BJ (cell line): ENCODE measurements at regions not wholly inside any gene's neighbourhood (a gene's known extent, or its start where the extent isn't known, plus 50 kb on each side); places are given as distances from the start of the nearest gene placed in this dataset.

Experiments
- CTCF ChIA-PET: fragments of 350-600 bp; formaldehyde crosslinking; extraction: SDS; loops from one replicate; lab custom pipeline; 2021; ENCODE audit warnings: antibody characterized with exemption, inconsistent platforms; lab: Yijun Ruan, JAX
- POLR2A ChIA-PET: fragments of 300-600 bp; sonication (Branson Sonifier 250); formaldehyde crosslinking; extraction: SDS; loops from one replicate; lab custom pipeline; 2021; ENCODE audit warnings: antibody characterized with exemption; lab: Charles Lee
- DNase-seq: peaks from one replicate; pipeline ENCODE4 v3.0.0-alpha.2; 2011; ENCODE audit warnings: low read depth
- H3K27me3 ChIP-seq: 2 replicates; pipeline ENCODE4 v1.6.0; 2011; ENCODE audit warnings: low read length; ENCODE audit not compliant: control insufficient read depth, insufficient read depth
- H3K36me3 ChIP-seq: 2 replicates; pipeline ENCODE4 v1.5.1; 2011; ENCODE audit warnings: low read length; ENCODE audit not compliant: control insufficient read depth, insufficient read depth
- H3K4me3 ChIP-seq: 2 replicates; pipeline ENCODE4 v1.5.1; 2011; ENCODE audit warnings: low read depth, mild to moderate bottlenecking, control low read depth, low read length
- TF ChIP-seq, protein P1 (sequence below): IDR thresholded peaks from 2 replicates; pipeline ENCODE4 v1.5.1; 2011; ENCODE audit warnings: low read depth, mild to moderate bottlenecking, control low read depth, inconsistent platforms, low read length, moderate library complexity; ENCODE audit not compliant: insufficient read depth

DNA sequence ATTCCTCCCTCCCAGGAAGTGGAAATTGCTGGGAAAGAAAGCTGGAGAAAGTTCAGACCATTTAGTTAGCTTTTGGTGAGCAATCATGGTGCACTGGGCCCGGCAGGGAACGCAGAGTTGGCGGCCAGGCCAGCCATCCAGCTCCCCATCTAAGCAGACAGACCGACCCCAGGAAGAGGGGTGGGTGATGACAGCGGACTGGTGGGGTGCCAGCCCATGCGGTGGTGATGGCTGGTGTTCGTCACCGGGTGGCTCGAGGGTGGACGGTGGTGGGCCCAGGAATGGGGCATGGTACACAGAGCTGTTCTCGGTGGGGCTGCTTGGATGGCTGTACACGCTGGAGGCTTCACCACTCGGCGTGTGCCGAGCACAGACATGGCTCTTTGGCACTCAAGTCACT is 85.6 kb upstream of the ARAP3 start:
- ChIA-PET POLR2A (no interaction called here), CTCF (interaction anchor here (1.3 kb wide), 1 partner anchor 112 kb away, joined by 4 read pairs; no protein-coding TSS in a partner anchor)
- TF ChIP-seq, protein P1, sequence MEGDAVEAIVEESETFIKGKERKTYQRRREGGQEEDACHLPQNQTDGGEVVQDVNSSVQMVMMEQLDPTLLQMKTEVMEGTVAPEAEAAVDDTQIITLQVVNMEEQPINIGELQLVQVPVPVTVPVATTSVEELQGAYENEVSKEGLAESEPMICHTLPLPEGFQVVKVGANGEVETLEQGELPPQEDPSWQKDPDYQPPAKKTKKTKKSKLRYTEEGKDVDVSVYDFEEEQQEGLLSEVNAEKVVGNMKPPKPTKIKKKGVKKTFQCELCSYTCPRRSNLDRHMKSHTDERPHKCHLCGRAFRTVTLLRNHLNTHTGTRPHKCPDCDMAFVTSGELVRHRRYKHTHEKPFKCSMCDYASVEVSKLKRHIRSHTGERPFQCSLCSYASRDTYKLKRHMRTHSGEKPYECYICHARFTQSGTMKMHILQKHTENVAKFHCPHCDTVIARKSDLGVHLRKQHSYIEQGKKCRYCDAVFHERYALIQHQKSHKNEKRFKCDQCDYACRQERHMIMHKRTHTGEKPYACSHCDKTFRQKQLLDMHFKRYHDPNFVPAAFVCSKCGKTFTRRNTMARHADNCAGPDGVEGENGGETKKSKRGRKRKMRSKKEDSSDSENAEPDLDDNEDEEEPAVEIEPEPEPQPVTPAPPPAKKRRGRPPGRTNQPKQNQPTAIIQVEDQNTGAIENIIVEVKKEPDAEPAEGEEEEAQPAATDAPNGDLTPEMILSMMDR, result no peak
- Histone ChIP-seq H3K36me3 (no peaks in the 10 kb centered on the region), H3K27me3 (peaks cover 13% of the 10 kb centered on the region), H3K4me3 (no peak overlapping the region)
- DNase-seq, result no peak

DNA sequence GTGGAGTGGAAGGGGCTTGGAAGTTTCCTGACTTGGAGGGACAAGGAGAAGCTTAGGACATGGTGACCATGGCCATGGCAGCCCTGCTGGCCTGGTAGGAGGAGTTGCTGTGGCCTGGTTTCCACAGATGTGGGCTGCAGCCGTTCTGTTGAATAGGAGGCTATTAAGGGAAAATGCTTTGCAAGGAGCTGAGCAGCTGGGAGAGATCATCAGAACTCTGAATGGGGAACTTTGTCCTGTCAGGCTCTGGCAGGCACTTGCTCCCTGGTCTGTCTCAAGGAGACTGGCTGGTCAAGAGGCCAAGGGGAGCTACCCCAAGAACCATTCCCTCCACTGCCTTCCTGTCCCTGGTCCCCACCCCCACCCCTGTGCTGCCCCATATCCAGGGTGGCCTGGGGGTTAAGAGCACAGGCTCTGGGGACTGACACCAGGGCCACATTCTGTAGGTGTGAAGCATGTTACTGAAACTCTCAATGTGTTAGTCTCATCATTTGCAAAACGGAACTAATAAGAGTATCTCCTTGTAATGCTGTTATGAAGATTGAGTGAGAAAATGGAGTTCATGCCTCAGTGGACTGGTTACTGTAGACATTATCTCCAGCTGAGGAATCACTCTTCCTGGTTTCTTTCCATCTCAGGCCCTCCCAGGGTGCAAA is 84.0 kb upstream of the ARAP3 start:
- Histone ChIP-seq H3K36me3 (no peaks in the 10 kb centered on the region), H3K27me3 (peaks cover 22% of the 10 kb centered on the region), H3K4me3 (no peak overlapping the region)
- DNase-seq, result no peak
- POLR2A ChIA-PET, result no interaction called here
- TF ChIP-seq, protein P1, result no peak
- CTCF ChIA-PET, result interaction anchor here (1.2 kb wide), 1 partner anchor 11 kb away, joined by 4 read pairs; no protein-coding TSS in a partner anchor

DNA sequence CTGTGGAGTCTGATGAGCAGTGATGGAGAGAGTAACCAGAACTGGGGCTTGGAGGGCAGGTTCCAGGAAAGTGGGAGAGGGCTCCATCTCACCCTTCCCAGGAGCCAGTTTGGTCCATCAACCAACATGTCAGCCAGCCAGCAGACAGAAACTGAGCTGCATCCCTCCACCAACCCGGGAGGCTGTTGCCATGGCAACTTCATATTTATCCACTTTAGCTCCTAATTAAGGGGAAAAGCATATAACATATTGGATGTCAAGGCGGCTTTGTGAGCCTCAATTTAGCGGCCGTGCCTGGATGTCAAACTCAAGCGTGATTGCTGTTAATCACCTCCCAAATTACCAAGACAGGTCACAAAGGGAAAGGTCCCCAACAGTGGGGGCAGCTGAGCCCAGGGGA is 81.5 kb upstream of the ARAP3 start:
- POLR2A ChIA-PET, result interaction anchor here (0.6 kb wide), 1 partner anchor 139 kb away, joined by 3 read pairs; no protein-coding TSS in a partner anchor
- H3K4me3 ChIP-seq, result no peak overlapping the region
- DNase-seq, result no peak
- TF ChIP-seq, protein P1, result no peak
- CTCF ChIA-PET, result interaction anchor here (5.1 kb wide), 1 partner anchor 115 kb away, joined by 29 read pairs; the partner anchor contains the start of gene PCDH1
- peaks cover 36% of the 10 kb centered on the region for H3K27me3 ChIP-seq
- no peaks in the 10 kb centered on the region for H3K36me3 ChIP-seq

DNA sequence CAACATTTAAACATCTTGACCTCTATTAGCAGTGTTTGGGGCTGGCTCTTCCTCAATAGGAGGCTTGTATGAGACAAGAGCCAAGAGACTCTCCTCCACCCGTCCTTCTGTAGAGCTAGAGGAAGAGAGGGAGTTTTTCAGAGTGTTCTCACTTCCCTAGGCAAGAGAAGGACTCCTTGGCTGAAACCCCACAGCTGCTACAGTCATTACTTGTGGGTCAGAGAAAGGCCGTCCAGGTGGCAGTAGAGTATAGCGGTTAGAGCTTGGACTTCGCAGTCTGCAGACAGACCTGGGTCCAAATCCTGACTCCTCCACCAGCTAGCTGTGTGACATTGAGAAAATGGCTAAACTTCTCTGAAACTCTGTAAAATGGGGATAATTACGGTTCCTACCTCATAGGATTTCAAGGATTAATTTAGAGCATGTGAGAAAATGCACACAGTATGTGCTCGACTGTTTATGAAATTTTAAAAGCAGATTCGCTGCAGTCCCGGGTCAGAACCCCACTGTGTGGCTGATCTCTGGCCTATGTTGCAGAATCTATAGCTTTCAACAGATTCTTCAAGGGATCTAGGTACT is 80.8 kb upstream of the ARAP3 start:
- Histone ChIP-seq H3K27me3 (peaks cover 42% of the 10 kb centered on the region), H3K36me3 (no peaks in the 10 kb centered on the region), H3K4me3 (no peak overlapping the region)
- POLR2A ChIA-PET, result interaction anchor here (0.6 kb wide), 1 partner anchor 140 kb away, joined by 3 read pairs; no protein-coding TSS in a partner anchor
- TF ChIP-seq, protein P1, result no peak
- DNase-seq, result no peak
- CTCF ChIA-PET, result interaction anchor here (5.1 kb wide), 1 partner anchor 116 kb away, joined by 29 read pairs; the partner anchor contains the start of gene PCDH1

DNA sequence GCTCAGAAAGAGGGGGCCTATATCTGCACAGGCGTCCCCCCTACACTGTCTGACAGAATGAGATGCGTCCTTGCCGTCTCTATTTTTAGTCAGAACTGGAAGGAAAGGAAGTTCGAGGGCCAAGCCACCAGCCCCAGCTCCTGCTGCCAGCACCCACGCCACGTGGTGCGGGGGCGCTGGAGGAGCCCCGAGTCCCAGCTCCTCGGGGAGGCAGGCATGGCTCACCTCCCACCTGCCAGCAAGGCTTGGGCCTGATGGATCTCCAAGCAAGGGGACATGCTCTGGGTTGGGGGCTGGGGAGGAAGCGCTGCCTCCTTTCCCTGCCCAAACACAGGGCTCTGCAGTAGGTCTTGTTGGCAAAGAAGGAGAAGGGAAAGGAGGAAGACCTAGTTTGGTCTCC is 80.3 kb upstream of the ARAP3 start:
- no peak overlapping the region for H3K4me3 ChIP-seq
- H3K27me3 ChIP-seq, result peaks cover 45% of the 10 kb centered on the region
- H3K36me3 ChIP-seq, result no peaks in the 10 kb centered on the region
- ChIA-PET POLR2A (no interaction called here), CTCF (interaction anchor here (5.1 kb wide), 1 partner anchor 117 kb away, joined by 29 read pairs; the partner anchor contains the start of gene PCDH1)
- DNase-seq, result no peak
- TF ChIP-seq, protein P1, result no peak
